ENCODE measurements at regions not wholly inside any gene's neighbourhood (a gene's known extent, or its start where the extent isn't known, plus 50 kb on each side); places are given as distances from the start of the nearest gene placed in this dataset.
A peak's percentile ranks its signal among the peaks of the same experiment; 100 is the strongest.

DNA sequence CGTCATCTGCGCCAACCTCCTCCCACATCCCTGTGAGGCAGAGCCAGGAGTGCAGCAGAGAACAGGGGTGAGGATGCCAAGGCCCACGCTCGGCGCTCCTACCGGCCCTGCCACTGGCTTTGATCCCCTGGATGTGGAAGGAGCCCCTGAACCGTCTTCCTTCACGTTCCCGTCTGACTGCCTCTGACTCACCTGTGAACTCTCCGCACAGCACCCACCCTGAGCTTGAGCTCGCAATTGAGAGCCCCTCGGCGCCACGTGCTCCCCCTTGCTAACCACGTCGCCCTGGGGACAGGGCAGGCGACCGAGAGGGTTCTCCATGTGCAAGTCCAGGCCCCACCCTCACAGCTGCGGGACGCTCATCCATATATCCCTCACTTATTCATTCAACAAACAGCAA lies 645.3 kb downstream of the BRD1 start:
- 81 to 90% (median 84%) methylated on average over 20 of the region's 20 CpGs for WGBS, 3 donors
- Histone ChIP-seq H3K4me3 (no peak overlapping the region), H3K36me3 (ENCODE audit: insufficient read depth in 1 of 2, low read depth in 1 of 2) (no peaks in the 10 kb centered on the region), H3K9me3 (no peaks in the 10 kb centered on the region), H3K4me1 (no peaks in the 10 kb centered on the region), H3K27ac (no peak overlapping the region), H3K27me3 (ENCODE audit: insufficient read depth in 3 of 3, low read length in 2 of 3) (peaks cover 0 to 14% (median 4%) of the 10 kb centered on the region in 3 donors)
- no peak for ATAC-seq
- intact Hi-C loops (cut with DNase I), result no loop called here
- peak in 1 of 2 donors; percentile 34 for DNase-seq
- no peak for TF ChIP-seq CTCF (IDR thresholded peaks at IDR 0.05)

DNA sequence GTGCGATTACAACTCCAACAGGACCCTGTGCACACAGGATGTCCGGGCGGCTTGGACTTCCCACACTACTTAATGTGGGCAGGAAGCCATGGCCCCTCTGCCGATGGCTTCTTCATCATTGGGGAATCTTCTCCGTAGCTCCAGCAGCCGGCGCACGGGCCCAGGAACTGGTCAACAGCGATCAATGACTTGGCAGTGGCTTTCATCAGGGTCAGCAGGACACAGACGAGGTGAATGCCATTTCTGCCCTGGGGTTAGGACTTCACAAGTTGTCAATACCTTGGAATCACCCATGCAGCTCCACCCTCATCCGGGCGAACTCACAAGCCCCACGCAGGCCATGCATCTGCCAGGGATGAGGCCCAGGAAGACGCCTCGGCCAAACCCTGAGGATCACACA lies 645.7 kb downstream of the BRD1 start:
- 75 to 84% (median 78%) methylated on average over 15 of the region's 15 CpGs for WGBS, 3 donors
- Histone ChIP-seq H3K27ac (no peak overlapping the region), H3K36me3 (ENCODE audit: insufficient read depth in 1 of 2, low read depth in 1 of 2) (no peaks in the 10 kb centered on the region), H3K9me3 (no peaks in the 10 kb centered on the region), H3K4me1 (no peaks in the 10 kb centered on the region), H3K4me3 (no peak overlapping the region), H3K27me3 (ENCODE audit: insufficient read depth in 3 of 3, low read length in 2 of 3) (peaks cover 0 to 14% (median 4%) of the 10 kb centered on the region in 3 donors)
- ATAC-seq, result no peak
- intact Hi-C loops (cut with DNase I), result no loop called here
- TF ChIP-seq CTCF (IDR thresholded peaks at IDR 0.05), result no peak
- DNase-seq, result peak in 1 of 2 donors; percentile 40

DNA sequence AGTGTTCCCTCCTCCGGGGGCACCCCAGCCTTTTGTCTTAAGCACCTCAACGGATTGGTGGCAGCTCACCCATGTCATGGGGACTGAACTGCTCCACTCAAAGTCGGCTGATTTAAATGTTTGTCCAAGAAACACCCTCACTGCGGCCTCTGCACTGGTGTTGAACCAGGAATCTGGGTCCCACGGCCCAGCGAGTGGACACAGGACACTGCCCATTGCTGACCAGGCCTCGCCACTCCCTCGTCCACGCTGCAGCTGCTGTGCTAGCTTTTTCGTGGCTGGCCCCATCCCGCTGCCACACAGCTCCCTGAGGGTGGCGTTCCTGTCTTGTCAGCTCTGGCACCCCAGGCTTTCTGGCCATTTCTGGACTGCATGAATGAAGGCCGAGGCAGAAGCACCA lies 646.2 kb downstream of the BRD1 start:
- Histone ChIP-seq H3K9me3 (no peaks in the 10 kb centered on the region), H3K27ac (no peak overlapping the region), H3K4me3 (no peak overlapping the region), H3K4me1 (no peaks in the 10 kb centered on the region), H3K27me3 (ENCODE audit: insufficient read depth in 3 of 3, low read length in 2 of 3) (peaks cover 0 to 10% (median 4%) of the 10 kb centered on the region in 3 donors), H3K36me3 (ENCODE audit: insufficient read depth in 1 of 2, low read depth in 1 of 2) (no peaks in the 10 kb centered on the region)
- DNase-seq (no peak), ATAC-seq (no peak)
- TF ChIP-seq CTCF (IDR thresholded peaks at IDR 0.05), result no peak
- intact Hi-C loops (cut with DNase I), result no loop called here
- WGBS, 3 donors, result 76 to 86% (median 81%) methylated on average over 13 of the region's 13 CpGs

GRCh38 chr22:49180683-49181024 lies 647.0 kb downstream of the BRD1 start:
- DNase-seq (peak in 1 of 2 donors; percentile 12), ATAC-seq (no peak)
- H3K36me3 ChIP-seq (ENCODE audit: insufficient read depth in 1 of 2, low read depth in 1 of 2), result no peaks in the 10 kb centered on the region
- TF ChIP-seq CTCF (IDR thresholded peaks at IDR 0.05), result no peak
- intact Hi-C loops (cut with DNase I), result no loop called here
- H3K9me3 ChIP-seq, result no peaks in the 10 kb centered on the region
- H3K27me3 ChIP-seq (ENCODE audit: insufficient read depth in 3 of 3, low read length in 2 of 3), result peaks cover 0 to 7% (median 4%) of the 10 kb centered on the region in 3 donors
- H3K4me3 ChIP-seq, result no peak overlapping the region
- H3K4me1 ChIP-seq, result no peaks in the 10 kb centered on the region
- WGBS, 3 donors, result 69 to 83% (median 74%) methylated on average over 7 of the region's 7 CpGs
- no peak overlapping the region for H3K27ac ChIP-seq

GRCh38 chr22:49179886-49180682 lies 647.6 kb downstream of the BRD1 start:
- DNase-seq (peak in 1 of 2 donors; percentile 35), ATAC-seq (no peak)
- H3K36me3 ChIP-seq (ENCODE audit: insufficient read depth in 1 of 2, low read depth in 1 of 2), result no peaks in the 10 kb centered on the region
- 71 to 74% (median 74%) methylated on average over 19 of the region's 19 CpGs for WGBS, 3 donors
- peaks cover 0 to 4% (median 3%) of the 10 kb centered on the region in 3 donors for H3K27me3 ChIP-seq (ENCODE audit: insufficient read depth in 3 of 3, low read length in 2 of 3)
- no peaks in the 10 kb centered on the region for H3K9me3 ChIP-seq
- no peak overlapping the region for H3K27ac ChIP-seq
- H3K4me1 ChIP-seq, result no peaks in the 10 kb centered on the region
- no peak for TF ChIP-seq CTCF (IDR thresholded peaks at IDR 0.05)
- intact Hi-C loops (cut with DNase I), result no loop called here
- no peak overlapping the region for H3K4me3 ChIP-seq

Measured in psoas muscle (tissue), 7 donors.